HL-60 (cell line): ENCODE measurements at regions not wholly inside any gene's neighbourhood (a gene's known extent, or its start where the extent isn't known, plus 50 kb on each side); places are given as distances from the start of the nearest gene placed in this dataset.

Experiments
- TF ChIP-seq, protein P1 (sequence below): IDR thresholded peaks from one replicate; pipeline ENCODE4 v1.5.1; 2011; ENCODE audit warnings: low read length, control low read depth, inconsistent platforms; ENCODE audit not compliant: insufficient read depth
- TF ChIP-seq, protein P2 (sequence below): IDR thresholded peaks from 2 replicates; pipeline ENCODE4 v1.6.1; 2012; ENCODE audit warnings: low read depth; ENCODE audit not compliant: insufficient replicate concordance

GRCh38 chr1:83742446-83742845 is 256.5 kb downstream of the TTLL7 start:
- TF ChIP-seq, protein P1, sequence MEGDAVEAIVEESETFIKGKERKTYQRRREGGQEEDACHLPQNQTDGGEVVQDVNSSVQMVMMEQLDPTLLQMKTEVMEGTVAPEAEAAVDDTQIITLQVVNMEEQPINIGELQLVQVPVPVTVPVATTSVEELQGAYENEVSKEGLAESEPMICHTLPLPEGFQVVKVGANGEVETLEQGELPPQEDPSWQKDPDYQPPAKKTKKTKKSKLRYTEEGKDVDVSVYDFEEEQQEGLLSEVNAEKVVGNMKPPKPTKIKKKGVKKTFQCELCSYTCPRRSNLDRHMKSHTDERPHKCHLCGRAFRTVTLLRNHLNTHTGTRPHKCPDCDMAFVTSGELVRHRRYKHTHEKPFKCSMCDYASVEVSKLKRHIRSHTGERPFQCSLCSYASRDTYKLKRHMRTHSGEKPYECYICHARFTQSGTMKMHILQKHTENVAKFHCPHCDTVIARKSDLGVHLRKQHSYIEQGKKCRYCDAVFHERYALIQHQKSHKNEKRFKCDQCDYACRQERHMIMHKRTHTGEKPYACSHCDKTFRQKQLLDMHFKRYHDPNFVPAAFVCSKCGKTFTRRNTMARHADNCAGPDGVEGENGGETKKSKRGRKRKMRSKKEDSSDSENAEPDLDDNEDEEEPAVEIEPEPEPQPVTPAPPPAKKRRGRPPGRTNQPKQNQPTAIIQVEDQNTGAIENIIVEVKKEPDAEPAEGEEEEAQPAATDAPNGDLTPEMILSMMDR, result no peak
- TF ChIP-seq, protein P2, sequence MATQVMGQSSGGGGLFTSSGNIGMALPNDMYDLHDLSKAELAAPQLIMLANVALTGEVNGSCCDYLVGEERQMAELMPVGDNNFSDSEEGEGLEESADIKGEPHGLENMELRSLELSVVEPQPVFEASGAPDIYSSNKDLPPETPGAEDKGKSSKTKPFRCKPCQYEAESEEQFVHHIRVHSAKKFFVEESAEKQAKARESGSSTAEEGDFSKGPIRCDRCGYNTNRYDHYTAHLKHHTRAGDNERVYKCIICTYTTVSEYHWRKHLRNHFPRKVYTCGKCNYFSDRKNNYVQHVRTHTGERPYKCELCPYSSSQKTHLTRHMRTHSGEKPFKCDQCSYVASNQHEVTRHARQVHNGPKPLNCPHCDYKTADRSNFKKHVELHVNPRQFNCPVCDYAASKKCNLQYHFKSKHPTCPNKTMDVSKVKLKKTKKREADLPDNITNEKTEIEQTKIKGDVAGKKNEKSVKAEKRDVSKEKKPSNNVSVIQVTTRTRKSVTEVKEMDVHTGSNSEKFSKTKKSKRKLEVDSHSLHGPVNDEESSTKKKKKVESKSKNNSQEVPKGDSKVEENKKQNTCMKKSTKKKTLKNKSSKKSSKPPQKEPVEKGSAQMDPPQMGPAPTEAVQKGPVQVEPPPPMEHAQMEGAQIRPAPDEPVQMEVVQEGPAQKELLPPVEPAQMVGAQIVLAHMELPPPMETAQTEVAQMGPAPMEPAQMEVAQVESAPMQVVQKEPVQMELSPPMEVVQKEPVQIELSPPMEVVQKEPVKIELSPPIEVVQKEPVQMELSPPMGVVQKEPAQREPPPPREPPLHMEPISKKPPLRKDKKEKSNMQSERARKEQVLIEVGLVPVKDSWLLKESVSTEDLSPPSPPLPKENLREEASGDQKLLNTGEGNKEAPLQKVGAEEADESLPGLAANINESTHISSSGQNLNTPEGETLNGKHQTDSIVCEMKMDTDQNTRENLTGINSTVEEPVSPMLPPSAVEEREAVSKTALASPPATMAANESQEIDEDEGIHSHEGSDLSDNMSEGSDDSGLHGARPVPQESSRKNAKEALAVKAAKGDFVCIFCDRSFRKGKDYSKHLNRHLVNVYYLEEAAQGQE, result no peak
